GM19043 (cell line): ENCODE measurements at regions not wholly inside any gene's neighbourhood (a gene's known extent, or its start where the extent isn't known, plus 50 kb on each side); places are given as distances from the start of the nearest gene placed in this dataset.
"Not testable (repeated sequence)": the region's sequence is repeated elsewhere in the genome, so short reads cannot be mapped to it uniquely, and the experiment has no call there.

ENCODE experiments used
- ATAC-seq: cut with Tn5 transposase; IDR thresholded peaks from one replicate; pipeline ENCODE4 v1.9.1; 2021; ENCODE audit warnings: low read depth; ENCODE audit not compliant: unreplicated experiment

DNA sequence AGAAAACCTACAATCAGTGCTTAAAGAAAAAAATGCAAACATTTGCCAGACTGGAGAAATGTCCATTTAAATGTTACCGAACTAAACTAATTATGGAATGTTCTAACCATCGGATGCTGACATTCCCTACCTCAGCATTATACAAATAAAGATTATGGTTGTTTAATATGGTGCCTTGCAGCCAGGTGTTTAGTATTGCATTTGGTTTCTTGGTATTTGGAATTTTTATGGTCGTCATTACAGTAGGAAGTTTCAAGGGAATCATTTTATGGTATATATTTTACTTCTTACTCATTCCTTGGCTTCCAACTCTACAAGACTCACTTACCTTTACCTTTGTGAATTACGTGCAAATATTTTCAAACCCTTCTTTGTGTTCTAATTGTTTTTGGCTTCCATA is 103.1 kb upstream of the PNPLA4 start:
- no peak for ATAC-seq

DNA sequence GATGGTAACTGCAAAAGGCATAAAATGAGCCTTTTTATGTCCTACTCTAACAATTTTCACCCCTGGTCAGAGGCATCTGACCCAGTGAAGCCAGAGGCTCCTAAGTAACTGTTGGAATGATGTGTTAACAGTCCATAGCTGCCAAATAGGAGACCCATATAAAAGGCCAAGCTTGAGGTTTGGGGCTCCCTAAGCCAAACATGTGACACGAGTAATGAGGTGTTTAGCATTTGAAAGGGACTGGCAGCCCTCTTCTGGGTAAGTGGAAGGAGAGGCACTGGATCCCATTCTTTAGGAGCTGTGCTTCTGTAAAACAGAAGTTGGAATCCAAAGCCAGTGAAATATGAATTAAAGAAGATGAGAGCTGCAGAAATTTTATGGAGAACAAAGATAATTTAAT is 100.6 kb upstream of the PNPLA4 start:
- no peak for ATAC-seq

DNA sequence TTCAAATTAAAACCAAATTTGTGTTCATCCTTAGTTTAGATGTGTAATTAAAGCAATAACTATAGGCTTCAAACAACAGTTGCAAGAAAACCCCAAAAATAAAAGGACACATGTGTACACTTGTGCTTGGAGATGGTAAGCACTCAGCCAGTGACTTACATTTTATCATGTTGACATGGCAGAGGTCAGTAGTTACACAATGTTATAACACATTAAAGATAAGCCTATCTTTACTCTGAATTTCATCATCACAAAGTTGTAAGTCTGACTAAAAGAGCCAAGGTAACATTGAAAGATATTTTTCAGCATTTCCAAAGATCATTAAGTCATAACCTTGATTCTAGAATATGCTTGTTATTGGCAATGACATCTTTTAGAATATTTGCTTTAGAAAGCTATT is 98.5 kb upstream of the PNPLA4 start:
- no peak for ATAC-seq

DNA sequence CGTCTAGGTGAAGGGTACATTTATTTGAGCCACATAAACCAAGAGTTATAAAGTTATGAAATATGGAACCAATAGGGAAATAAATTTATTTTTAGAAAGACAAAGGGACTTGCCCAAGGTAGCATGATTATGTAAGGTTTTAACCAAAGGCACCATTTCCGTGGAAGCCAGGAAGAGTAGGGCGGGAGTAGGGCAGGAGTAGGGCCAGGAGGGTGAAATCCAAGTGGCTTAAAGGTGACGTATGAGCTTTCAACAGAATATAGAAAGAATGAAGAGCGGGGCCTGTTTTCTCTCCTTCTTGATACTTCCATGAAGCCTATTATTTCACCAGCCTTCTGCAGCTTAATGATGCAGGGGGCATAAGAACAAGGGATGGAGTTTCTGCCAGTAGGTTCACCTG is 91.7 kb upstream of the PNPLA4 start:
- ATAC-seq = no peak

DNA sequence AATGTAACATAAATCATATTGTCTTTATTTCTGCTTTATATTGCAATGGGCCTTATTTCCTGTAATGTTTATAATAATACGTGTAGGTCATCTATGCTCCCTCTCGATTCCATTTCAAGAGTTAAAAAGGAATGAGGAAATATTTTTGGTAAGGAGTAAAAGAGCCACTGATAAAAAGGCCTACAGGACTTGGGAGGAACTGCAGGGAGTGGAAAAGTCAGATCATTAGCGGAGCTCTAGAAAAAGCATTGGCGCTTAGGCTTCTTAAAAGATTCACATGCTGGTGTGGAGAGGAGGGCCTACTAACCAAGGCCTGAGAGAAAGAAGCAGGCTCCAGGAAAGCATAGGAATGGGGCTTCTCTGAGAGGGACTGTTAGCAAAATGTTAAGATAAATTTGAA is 82.9 kb upstream of the PNPLA4 start:
- ATAC-seq = no peak

DNA sequence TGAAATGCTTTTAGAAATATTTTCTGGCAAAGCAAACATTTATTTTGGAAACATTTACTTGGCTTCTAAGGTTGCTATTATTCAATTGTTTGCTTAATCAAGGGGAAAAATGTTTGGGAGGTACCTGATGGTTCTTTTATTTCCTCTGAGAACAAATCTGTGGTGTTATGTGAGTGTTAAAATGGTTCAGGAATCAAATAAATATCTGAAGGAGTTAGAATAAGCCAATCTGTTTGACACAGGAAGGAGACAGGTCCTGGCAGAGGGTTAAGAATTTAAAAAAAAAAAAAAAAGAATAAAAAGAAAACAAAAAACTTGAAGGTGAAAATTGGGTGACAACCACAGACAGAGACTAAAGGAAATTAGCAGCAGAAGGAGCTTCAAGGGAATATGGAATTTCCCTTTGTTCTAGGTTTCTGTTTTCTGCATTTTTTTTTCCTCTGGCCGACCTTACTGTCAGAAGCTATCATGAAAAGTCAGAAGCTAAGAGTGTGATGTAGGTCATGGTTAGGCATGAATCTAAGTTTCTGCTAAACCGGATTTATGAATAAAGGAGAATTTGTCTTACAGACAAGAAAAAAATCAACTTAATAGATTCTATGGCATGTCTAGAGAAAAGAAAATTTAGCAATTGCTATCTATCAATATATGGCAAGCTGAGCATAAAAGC is 78.6 kb upstream of the PNPLA4 start:
- ATAC-seq = no peak

DNA sequence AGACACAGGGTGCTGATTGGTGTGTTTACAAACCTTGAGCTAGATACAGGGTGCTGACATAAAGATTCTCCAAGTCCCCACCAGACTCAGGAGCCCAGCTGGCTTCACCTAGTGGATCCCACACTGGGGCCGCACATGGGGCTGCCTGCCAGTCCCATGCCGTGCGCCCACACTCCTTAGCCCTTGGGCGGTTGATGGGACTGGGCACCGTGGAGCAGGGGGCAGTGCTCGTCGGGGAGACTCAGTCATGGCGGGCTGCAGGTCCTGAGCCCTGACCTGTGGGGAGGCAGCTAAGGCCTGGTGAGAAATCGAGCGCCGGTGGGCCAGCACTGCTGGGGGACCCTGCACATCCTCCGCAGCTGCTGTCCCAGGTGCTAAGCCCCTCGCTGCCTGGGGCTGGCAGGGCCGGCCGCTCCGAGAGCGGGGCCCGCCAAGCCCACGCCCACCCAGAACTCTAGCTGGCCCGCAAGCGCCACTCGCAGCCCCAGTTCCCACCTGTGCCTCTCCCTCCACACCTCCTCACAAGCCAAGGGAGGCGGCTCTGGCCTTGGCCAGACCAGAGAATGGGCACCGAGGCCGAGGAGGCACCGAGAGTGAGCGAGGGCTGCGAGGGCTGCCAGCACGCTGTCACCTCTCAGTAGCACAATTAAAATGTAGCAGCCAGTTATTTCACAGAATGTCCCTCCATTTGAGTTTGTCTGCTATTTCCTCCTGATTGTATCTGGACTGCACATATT is 76.1 kb upstream of the PNPLA4 start:
- no peak for ATAC-seq

DNA sequence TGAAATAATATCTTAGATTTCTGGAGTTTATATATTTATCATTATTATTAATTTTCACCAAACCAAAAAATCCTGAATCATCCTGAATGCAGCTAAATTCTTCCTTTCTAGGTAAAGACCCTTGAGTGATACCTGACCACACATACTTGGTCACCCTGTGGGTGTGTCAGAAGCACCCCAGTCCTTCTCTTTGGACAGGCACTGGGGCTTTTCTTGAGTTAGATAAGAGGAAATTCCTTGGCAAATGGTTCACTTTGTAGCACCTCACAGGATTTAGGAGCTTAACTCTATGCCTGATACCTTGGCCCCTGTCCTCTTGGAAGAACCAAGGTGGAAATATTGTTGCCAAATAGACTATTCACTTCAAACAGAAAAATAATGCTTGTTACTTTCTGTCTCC is 69.6 kb upstream of the PNPLA4 start:
- ATAC-seq = no peak

DNA sequence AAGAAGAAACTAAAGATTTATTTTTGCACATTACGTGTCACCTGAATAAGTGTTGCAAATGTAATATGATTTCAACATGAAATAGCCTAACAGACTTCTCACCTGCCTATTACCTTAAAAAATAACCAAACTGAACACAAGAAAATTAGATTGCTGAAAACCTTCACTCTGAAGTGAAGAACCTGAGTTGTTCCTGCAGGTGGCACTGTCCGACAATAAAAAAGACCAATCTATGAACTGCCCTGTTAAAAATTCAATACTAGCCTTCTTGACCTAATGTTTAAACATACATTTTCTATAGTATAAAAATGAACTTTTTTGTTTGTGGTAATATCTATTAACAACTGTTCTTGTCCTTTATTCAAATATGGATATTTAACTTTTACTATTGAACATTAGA is 69.2 kb upstream of the PNPLA4 start:
- no peak for ATAC-seq

DNA sequence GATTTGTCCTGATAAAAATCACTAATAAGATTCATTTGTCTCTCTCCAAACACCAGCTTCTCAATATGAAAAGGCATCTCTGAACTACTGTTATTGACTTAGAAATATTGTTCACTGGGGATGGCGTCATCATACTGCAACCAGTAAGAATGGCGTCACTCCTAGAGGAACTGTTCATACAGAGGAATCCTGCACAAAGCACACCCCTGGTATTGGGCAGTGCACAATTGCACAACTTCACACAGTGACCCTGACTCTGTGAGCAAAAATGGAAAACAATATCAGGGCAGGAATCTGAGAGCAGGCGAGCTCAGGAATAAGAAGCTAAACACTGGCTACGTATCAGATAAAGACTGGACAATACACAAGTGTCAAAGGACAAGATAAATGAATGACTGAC is 66.7 kb upstream of the PNPLA4 start:
- ATAC-seq = no peak

DNA sequence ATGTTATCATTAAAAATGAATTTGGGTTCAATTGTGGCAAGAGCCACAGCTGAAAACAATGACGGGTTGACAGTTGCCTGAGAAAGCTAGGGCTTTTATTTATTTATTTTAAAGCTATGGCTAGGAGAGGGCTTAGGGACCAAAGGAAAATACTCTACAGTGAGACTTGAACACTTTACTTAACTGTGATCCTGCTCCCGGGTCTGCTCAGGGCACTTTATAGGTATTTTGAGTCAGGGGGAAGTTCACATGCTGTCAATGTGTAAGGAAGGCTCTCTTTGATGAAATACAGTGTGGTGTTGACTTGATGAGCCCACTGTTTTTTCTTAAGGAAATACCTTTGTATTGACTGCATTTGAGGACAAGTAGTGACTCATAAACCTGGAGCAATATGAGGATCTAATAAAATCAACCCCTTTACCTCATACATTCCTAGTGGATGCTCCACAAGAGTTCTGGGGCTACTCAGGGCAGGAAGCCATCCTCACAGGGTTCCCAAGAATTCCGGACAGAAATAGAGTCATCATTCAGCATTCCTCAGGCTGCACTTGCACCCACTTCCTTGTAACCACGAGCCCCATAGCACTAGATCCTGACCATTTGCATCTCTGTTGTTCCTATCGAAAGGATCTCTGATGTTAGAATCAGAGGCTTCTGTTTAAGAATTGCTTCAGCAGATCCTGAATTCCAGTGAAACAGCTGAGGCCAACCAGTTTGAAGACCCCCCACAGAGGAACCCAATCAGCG is 61.0 kb upstream of the PNPLA4 start:
- not testable (repeated sequence) for ATAC-seq

DNA sequence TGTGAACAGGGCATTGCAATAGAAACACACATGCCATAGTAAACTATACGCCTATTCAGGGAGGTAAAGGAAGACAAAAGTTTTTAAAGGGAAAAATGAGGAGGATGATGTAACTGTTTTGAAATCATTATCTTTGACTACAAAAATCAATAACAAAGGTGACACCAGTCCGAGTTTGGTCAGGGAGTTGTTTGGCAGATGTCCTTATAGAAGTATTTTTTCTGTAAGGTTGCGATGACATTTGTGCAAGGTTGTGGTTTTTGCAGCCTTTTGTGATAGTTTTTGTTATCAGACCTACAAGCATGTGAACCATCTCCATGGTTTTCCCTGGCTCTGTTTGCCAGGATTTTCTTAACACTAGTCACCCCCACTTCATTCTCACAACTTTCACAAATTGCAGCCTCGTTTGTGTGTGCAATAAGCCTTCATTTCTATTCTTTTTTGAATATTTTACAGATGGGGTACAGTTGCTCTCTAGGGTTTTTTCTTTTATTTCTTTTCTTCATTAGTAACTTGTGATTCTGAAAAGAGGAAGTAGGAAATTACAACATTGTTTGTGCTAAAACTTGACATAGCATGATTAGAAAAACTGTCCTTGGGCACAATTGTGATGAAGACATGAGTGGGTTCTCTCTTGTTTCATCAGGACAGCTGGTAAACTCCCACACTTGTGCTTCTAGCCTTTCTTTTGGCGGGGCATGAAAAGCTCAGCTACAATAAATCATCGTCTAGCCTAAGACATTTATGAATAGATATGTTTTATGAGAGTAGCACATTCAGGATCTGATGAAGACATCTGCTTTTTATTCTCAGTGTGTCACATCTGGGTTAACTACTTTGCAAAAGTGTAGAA is 60.2 kb upstream of the PNPLA4 start:
- peak; percentile 63 for ATAC-seq

DNA sequence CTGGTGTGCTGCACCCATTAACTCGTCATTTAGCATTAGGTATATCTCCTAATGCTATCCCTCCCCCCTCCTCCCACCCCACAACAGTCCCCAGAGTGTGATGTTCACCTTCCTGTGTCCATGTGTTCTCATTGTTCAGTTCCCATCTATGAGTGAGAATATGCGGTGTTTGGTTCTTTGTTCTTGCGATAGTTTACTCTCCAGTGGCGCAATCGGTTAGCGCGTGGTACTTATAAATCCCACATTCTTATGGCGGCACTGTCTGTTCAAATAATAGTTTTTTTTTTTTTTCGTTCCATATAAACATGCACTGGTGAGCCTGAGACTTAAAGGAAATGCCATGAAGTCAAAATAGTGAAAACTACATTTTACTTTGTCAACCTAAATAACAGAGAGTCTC is 59.5 kb upstream of the PNPLA4 start:
- not testable (repeated sequence) for ATAC-seq

DNA sequence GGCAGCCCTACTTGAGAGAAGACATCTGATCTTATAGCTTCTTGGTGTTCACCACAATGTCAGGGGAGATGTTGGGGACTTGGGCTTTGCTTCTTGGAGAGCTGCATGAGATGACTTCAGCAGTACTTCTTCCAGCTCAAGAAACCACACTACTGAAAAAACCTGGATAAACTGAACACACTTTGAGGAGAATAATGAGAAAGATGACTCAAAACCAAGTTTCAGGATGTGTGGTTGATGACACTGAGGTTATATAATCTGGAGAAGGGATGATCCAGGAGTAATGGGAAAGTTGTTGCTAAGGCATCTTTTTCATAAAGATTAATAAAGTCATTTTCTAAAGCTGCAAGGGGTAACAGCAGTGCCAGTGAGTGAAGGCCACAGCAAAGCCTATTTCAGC is 58.4 kb upstream of the PNPLA4 start:
- ATAC-seq = no peak

DNA sequence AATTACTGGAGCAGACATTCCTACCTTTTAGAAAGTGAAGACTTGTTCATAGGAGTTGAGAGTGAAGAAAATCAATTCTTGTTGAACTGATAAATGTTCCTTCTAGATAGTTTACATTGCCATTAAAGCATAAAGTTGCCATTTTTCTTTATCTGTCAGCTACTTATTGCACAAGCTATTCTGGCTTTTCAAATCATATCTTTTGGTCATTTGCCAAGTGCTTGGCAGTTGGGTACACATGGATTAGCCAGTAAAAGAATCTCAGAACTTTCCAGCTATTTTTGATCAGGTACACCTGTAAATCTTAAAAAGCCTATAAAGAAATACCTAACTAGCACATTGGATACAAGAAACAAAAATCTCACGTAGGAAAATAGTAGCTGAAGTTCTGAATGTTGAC is 56.4 kb upstream of the PNPLA4 start:
- ATAC-seq = no peak
